GM12872 (cell line): ENCODE measurements at regions not wholly inside any gene's neighbourhood (a gene's known extent, or its start where the extent isn't known, plus 50 kb on each side); places are given as distances from the start of the nearest gene placed in this dataset.

Source experiments
- CTCF ChIP-seq: IDR thresholded peaks from 3 replicates; pipeline ENCODE4 v1.5.1; 2011; ENCODE audit warnings: low read depth, mild to moderate bottlenecking, low read length, moderate library complexity; ENCODE audit not compliant: insufficient read depth

DNA sequence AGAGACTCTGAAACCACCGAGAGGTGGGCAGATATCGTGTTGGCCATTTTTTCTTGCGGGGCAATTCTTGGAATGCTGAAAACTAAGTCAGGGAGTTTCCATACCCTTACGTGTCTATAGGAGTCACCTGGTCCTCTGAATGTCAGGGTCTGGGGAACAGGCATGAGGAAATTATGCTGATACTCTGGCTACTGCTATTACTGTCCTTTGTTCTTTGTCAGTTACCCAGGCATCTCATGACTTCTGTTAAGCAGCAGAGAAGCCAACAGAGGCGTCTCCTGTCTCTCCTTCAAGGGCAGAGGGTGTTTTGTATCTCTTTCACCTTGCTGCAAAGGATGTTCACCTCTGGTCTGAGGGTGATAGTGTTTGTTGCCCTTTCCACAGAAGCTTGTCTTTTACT, 559.5 kb upstream of the CCDC54 start:
- no peak for TF ChIP-seq CTCF

DNA sequence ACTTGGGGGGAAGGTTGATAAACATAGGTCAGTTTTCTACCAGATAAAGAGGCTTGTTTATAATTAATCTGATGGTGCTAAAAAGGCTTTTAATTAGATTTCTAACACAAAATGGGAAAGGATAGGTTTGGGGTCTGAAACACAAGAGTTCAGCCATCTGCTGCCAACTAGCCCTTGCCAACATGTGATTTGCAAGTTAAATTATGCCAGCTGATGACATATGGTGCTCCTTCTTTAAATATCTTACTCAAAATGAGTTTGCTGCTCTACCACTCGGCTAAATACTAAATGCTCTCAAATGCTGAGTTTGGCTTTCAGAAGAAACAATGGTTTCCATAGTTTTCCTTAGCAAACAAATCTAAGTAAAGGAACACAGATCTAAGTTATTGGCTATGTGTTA, 557.8 kb upstream of the CCDC54 start:
- TF ChIP-seq CTCF = no peak

DNA sequence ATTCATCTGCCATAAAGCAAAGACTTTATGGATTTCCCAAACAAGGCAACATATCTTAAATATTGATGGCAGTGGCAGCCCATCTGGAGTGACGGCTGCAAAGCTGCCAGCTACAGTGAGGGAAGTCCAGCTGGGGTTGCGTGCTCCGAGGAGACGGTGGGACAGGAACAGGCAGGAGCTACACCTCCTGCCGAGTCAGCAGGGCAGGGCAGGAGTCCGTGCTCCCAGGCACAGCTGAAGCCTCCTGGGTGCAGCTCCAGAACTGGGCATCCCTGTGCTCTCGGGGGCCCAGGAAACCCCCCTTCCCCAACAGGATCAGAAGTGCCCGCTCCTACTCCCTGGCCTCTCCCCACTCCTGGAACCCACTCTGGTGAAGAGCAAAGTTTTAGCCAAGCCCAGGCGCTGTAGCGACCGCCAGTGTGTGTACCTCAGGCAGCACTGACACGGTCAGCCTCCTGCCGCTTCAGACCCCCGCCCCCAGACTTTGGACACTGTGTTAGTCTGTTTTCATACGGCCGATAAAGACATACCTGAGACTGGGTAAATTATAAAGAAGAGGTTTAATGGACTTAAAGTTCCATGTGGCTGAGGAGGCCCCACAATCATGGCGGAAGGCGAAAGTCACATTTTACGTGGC, 556.4 kb upstream of the CCDC54 start:
- no peak for TF ChIP-seq CTCF

GRCh38 chr3:106821801-106822200, 555.4 kb upstream of the CCDC54 start:
- no peak for TF ChIP-seq CTCF

DNA sequence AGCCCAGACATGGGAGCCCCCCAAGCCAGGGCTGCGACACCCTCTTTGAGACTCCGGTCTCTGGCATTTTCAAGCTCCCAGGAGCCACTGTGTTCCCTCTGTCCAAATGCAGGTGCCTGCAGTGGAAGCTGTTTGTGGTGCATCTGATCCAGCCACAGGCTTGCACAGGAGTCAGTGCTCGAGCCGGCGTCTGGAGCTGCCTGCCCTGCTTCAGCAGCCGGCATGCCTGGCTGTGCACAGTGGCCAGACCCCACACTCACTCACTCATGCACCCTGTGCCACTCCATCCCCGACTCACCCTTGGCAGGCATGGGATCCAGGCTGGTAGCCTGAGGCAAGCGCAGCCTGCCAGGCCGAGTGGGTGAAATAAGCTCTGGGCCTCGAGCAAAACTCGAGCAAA, 555.0 kb upstream of the CCDC54 start:
- no peak for TF ChIP-seq CTCF

DNA sequence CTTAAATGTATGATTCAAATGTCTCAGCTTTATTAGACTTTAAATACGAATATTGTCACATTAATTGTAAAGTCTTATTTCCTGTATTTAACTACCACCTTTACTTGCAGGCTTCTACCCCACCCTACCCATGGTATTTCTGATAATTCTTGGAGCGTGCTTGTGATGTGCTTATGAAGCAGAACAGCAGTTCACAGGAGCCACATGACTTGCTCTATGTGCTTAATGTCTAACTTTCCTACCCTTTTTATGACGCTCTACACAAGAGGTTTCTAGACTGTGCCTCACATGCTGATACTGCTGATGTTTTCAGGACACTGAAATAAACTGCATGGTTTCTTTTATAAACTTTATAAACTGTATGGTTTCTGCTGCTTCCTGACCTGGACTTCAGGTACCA, 553.5 kb upstream of the CCDC54 start:
- TF ChIP-seq CTCF = no peak

DNA sequence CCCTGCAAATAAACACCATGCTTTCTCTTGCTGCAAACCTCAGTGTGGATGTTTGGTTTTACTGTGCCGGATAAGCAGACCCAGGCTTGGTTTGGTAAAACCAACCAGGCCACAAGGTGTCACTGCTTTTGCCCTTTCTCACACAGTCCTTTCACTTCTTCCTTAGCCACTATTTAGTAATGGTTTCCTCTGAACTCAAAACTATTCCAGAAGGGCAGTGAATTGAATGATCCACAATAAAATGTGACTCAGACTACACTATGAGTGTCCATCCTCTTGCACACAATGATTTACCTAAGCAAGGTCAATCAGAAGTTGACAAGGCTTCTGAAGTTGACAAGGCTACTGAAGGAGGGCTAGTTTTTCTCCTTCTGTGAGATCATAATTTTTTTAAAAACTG, 552.4 kb upstream of the CCDC54 start:
- no peak; the same call in 2 of the 3 replicates for TF ChIP-seq CTCF
